ENCODE measurements at regions not wholly inside any gene's neighbourhood (a gene's known extent, or its start where the extent isn't known, plus 50 kb on each side); places are given as distances from the start of the nearest gene placed in this dataset.

DNA sequence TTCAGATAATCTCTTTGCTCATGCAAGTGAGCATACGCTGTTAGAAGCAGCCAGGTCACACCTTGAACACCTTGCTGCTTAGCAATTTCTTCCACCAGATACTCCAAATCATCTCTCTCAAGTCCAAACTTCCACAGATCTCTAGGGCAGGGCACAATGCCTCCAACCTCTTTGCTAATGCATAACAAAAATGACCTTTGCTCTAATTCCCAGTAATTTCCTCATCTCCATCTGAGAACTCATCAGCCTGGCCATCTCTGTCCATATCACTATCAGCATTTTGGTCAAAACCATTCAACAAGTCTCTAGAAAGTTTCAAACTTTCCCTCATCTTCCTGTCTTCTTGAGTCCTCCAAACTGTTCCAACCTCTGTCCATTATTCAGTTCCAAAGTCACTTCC, 139.3 kb upstream of the NR4A3 start:
- H3K27me3 ChIP-seq (replicated peaks in 1 of 4; ENCODE audit: control insufficient read depth in 3 of 4, extremely low read depth in 1 of 4, insufficient read depth in 3 of 4, low read length in 3 of 4): no peaks in the 10 kb centered on the region
- no peak overlapping the region for H3K56ac ChIP-seq (replicated peaks; ENCODE audit: insufficient read length, low read depth, low read length)
- no peak overlapping the region for H3K4me2 ChIP-seq (ENCODE audit: insufficient read depth in 1 of 2, low read depth in 2 of 2, low read length in 2 of 2)
- no peak overlapping the region for H3K18ac ChIP-seq (ENCODE audit: extremely low read depth, low read length)
- H3K9ac ChIP-seq (replicated peaks in 1 of 4; ENCODE audit: extremely low read depth in 1 of 4, low read depth in 3 of 4, low read length in 3 of 4): no peak overlapping the region
- H3K27ac ChIP-seq (ENCODE audit: low read depth, low read length): no peak overlapping the region
- no peak overlapping the region for H4K5ac ChIP-seq (ENCODE audit: insufficient read length, low read depth, low read length)
- H3K9me3 ChIP-seq (ENCODE audit: insufficient read depth in 2 of 2, low read depth in 1 of 2, low read length in 1 of 2): peaks cover 0 to 10% of the 10 kb centered on the region in 2 experiments; a peak in 1 of 4 replicates
- H3K4me1 ChIP-seq (replicated peaks in 1 of 4; ENCODE audit: control insufficient read depth in 3 of 4, insufficient read depth in 4 of 4, low read length in 3 of 4): no peaks in the 10 kb centered on the region
- FAIRE-seq: no peak
- no peaks in the 10 kb centered on the region for H3K79me1 ChIP-seq (ENCODE audit: low read depth, low read length)
- DNase-seq (ENCODE audit: low read depth in 1 of 2, low spot score in 2 of 2): no peak
- ChIA-PET CTCF (ENCODE audit: partially characterized antibody) (no interaction called here), POLR2A (ENCODE audit: partially characterized antibody) (no interaction called here)
- H3K23me2 ChIP-seq (ENCODE audit: low read depth, low read length): no peaks in the 10 kb centered on the region
- no peak overlapping the region for H4K91ac ChIP-seq (replicated peaks; ENCODE audit: insufficient read length, low read length)
- H3K4ac ChIP-seq (replicated peaks; ENCODE audit: insufficient read length, low read depth, low read length): no peak overlapping the region
- H2BK5ac ChIP-seq (ENCODE audit: low read depth, low read length): no peak overlapping the region
- 100% methylated on average over 1 of the region's 1 CpG; no CpG with 5 or more reads in 1 of the 2 experiments for WGBS, 2 experiments (ENCODE audit: extremely low coverage in 1 of 2, insufficient coverage in 1 of 2, insufficient read length in 1 of 2, insufficient replicate concordance in 2 of 2, low coverage in 1 of 2, low lambda C conversion rate in 2 of 2, missing lambda C conversion rate in 1 of 2)
- no peak overlapping the region for H3K14ac ChIP-seq (ENCODE audit: insufficient read length)
- no peak overlapping the region for H2AFZ ChIP-seq (ENCODE audit: low read length)
- no peaks in the 10 kb centered on the region for H3K79me2 ChIP-seq (ENCODE audit: control insufficient read depth in 1 of 2, insufficient read depth in 2 of 2, low read length in 2 of 2)
- H4K8ac ChIP-seq (ENCODE audit: extremely low read depth, insufficient read depth, low read length): no peak overlapping the region
- H2BK20ac ChIP-seq (ENCODE audit: low read length): no peak overlapping the region
- H2BK15ac ChIP-seq (ENCODE audit: low read length): no peak overlapping the region
- H3K36me3 ChIP-seq (ENCODE audit: control insufficient read depth in 2 of 4, insufficient read depth in 4 of 4, low read length in 3 of 4): no peaks in the 10 kb centered on the region
- H2BK12ac ChIP-seq (ENCODE audit: low read depth, low read length): no peak overlapping the region
- H3K4me3 ChIP-seq (ENCODE audit: extremely low read depth in 1 of 4, insufficient read depth in 2 of 4, low read depth in 3 of 4, low read length in 4 of 4): no peak overlapping the region
- H4K20me1 ChIP-seq (replicated peaks in 1 of 2; ENCODE audit: control insufficient read depth in 1 of 2, insufficient read depth in 2 of 2, low read length in 2 of 2): no peaks in the 10 kb centered on the region
- H2BK120ac ChIP-seq (replicated peaks; ENCODE audit: low read depth, low read length): no peak overlapping the region
- H3K23ac ChIP-seq (ENCODE audit: insufficient read length): no peak overlapping the region
- no peak overlapping the region for H2AK5ac ChIP-seq (ENCODE audit: low read depth, low read length)
- TF ChIP-seq KDM4A (IDR thresholded peaks at IDR 0.05; ENCODE audit: low read depth, low read length, severe bottlenecking): no peak
- TF ChIP-seq, protein P1, sequence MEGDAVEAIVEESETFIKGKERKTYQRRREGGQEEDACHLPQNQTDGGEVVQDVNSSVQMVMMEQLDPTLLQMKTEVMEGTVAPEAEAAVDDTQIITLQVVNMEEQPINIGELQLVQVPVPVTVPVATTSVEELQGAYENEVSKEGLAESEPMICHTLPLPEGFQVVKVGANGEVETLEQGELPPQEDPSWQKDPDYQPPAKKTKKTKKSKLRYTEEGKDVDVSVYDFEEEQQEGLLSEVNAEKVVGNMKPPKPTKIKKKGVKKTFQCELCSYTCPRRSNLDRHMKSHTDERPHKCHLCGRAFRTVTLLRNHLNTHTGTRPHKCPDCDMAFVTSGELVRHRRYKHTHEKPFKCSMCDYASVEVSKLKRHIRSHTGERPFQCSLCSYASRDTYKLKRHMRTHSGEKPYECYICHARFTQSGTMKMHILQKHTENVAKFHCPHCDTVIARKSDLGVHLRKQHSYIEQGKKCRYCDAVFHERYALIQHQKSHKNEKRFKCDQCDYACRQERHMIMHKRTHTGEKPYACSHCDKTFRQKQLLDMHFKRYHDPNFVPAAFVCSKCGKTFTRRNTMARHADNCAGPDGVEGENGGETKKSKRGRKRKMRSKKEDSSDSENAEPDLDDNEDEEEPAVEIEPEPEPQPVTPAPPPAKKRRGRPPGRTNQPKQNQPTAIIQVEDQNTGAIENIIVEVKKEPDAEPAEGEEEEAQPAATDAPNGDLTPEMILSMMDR (IDR thresholded peaks at IDR 0.05; ENCODE audit: control extremely low read depth in 1 of 3, insufficient read depth in 1 of 3, low read depth in 1 of 3, low read length in 3 of 3): no peak
- no peak for TF ChIP-seq SIRT6 (IDR thresholded peaks at IDR 0.05; ENCODE audit: low read length)
- no peak for TF ChIP-seq SP2 (IDR thresholded peaks at IDR 0.05; ENCODE audit: low read length)
- no peak for TF ChIP-seq CBX8 (IDR thresholded peaks at IDR 0.05; ENCODE audit: borderline replicate concordance, low read depth, low read length)
- no peak for TF ChIP-seq GABPA (IDR thresholded peaks at IDR 0.05; ENCODE audit: borderline replicate concordance, insufficient read depth, low read length)
- TF ChIP-seq SIN3A (conservative IDR thresholded peaks at IDR 0.05 in 1 of 2, IDR thresholded peaks at IDR 0.05 in 1 of 2; ENCODE audit: low read depth in 1 of 2, low read length in 2 of 2): no peak
- no peak for TF ChIP-seq USF2 (IDR thresholded peaks at IDR 0.05; ENCODE audit: low read length)
- no peak for TF ChIP-seq RXRA (IDR thresholded peaks at IDR 0.05; ENCODE audit: insufficient read depth, low read depth, low read length)
- TF ChIP-seq EZH2 (IDR thresholded peaks at IDR 0.05; ENCODE audit: low read depth, low read length, severe bottlenecking): no peak
